H1 (cell line): ENCODE measurements at regions not wholly inside any gene's neighbourhood (a gene's known extent, or its start where the extent isn't known, plus 50 kb on each side); places are given as distances from the start of the nearest gene placed in this dataset.

Experiments used
- RAD21 ChIP-seq, 2 experiments: IDR thresholded peaks in 1 of 2; conservative IDR thresholded peaks in 1 of 2; 2 replicates each; pipeline ENCODE4 v1.6.1; 2011; ENCODE audit warnings: low read depth in 2 of 2, low read length in 2 of 2, improper control_type of control experiment in 1 of 2, inconsistent platforms in 1 of 2, mild to moderate bottlenecking in 1 of 2, moderate library complexity in 1 of 2
- RNF2 ChIP-seq: fragments of 200-900, 300-1000 bp; sonication (generic); IDR thresholded peaks from 2 replicates; pipeline ENCODE4 v1.7.1; 2016; ENCODE audit warnings: borderline replicate concordance, low read depth, mild to moderate bottlenecking, antibody characterized with exemption, low read length; ENCODE audit not compliant: poor library complexity, severe bottlenecking; ENCODE audit errors: missing control alignments
- SP2 ChIP-seq: IDR thresholded peaks from 2 replicates; pipeline ENCODE4 v1.6.1; 2012; ENCODE audit warnings: mild to moderate bottlenecking, low read length, inconsistent platforms
- SP4 ChIP-seq: IDR thresholded peaks from 2 replicates; pipeline ENCODE4 v1.6.1; 2012; ENCODE audit warnings: low read length, inconsistent platforms
- TEAD4 ChIP-seq: IDR thresholded peaks from 2 replicates; pipeline ENCODE4 v1.6.1; 2012; ENCODE audit warnings: low read depth, low read length, inconsistent platforms, mixed read lengths
- YY1 ChIP-seq: IDR thresholded peaks from 2 replicates; pipeline ENCODE4 v1.6.1; 2011; ENCODE audit warnings: low read depth, mild to moderate bottlenecking, low read length

- TF ChIP-seq RAD21 (IDR thresholded peaks at IDR 0.05 in 1 of 2, conservative IDR thresholded peaks at IDR 0.05 in 1 of 2; ENCODE audit: low read depth in 2 of 2, low read length in 2 of 2) (no peak), SP2 (no peak), SP4 (no peak), RNF2 (no peak), YY1 (no peak), TEAD4 (no peak)
These were observed 156.7 kb downstream of the CTTN start (continued) for GRCh38 chr11:70555078-70555477.
